H9 (cell line): ENCODE measurements at regions not wholly inside any gene's neighbourhood (a gene's known extent, or its start where the extent isn't known, plus 50 kb on each side); places are given as distances from the start of the nearest gene placed in this dataset.

Experiments
- DNase-seq: peaks from one replicate; pipeline ENCODE4 v3.0.0-alpha.2; 2017
- H2AFZ ChIP-seq: one replicate; pipeline ENCODE4 v1.6.1; 2013; ENCODE audit warnings: mild to moderate bottlenecking, low read length, control low read depth, moderate library complexity
- H2AK5ac ChIP-seq: 2 replicates; pipeline ENCODE4 v1.6.1; 2013; ENCODE audit warnings: low read length, control low read depth, mixed read lengths; ENCODE audit not compliant: insufficient read length
- H2BK120ac ChIP-seq: one replicate; pipeline ENCODE4 v1.6.1; 2013; ENCODE audit warnings: low read depth, mild to moderate bottlenecking, low read length, control low read depth, inconsistent platforms; ENCODE audit not compliant: poor library complexity, severe bottlenecking
- H2BK12ac ChIP-seq: 2 replicates; pipeline ENCODE4 v1.6.1; 2013; ENCODE audit warnings: low read length, control low read depth, mixed read lengths, low read depth; ENCODE audit not compliant: insufficient read length
- H2BK15ac ChIP-seq: 2 replicates; pipeline ENCODE4 v1.6.1; 2013; ENCODE audit warnings: low read depth, low read length, control low read depth
- H2BK20ac ChIP-seq: one replicate; pipeline ENCODE4 v1.6.1; 2013; ENCODE audit warnings: low read depth, mild to moderate bottlenecking, low read length, control low read depth, inconsistent platforms; ENCODE audit not compliant: poor library complexity, severe bottlenecking
- H2BK5ac ChIP-seq: 2 replicates; pipeline ENCODE4 v1.6.1; 2013; ENCODE audit warnings: low read length, control low read depth, mixed read lengths; ENCODE audit not compliant: insufficient read length
- H3K14ac ChIP-seq: 2 replicates; pipeline ENCODE4 v1.6.1; 2013; ENCODE audit warnings: low read length, control low read depth; ENCODE audit not compliant: insufficient read depth
- H3K18ac ChIP-seq: 2 replicates; pipeline ENCODE4 v1.6.1; 2013; ENCODE audit warnings: low read depth, mild to moderate bottlenecking, mixed read lengths, low read length, control low read depth; ENCODE audit not compliant: insufficient read length
- H3K23ac ChIP-seq: 2 replicates; pipeline ENCODE4 v1.6.1; 2013; ENCODE audit warnings: low read length, control low read depth, mixed read lengths, low read depth; ENCODE audit not compliant: insufficient read length
- H3K23me2 ChIP-seq: 2 replicates; pipeline ENCODE4 v1.6.1; 2013; ENCODE audit warnings: low read depth, mild to moderate bottlenecking, mixed read lengths, low read length, control low read depth; ENCODE audit not compliant: insufficient read length, poor library complexity, severe bottlenecking
- H3K27ac ChIP-seq: 2 replicates; pipeline ENCODE4 v1.5.1; 2013; ENCODE audit warnings: low read length, control low read depth, mixed read lengths, low read depth; ENCODE audit not compliant: insufficient read length
- H3K27me3 ChIP-seq: 2 replicates; pipeline ENCODE4 v1.6.1; 2013; ENCODE audit warnings: low read length, control low read depth, inconsistent platforms; ENCODE audit not compliant: insufficient read depth
- H3K4ac ChIP-seq: 2 replicates; pipeline ENCODE4 v1.6.1; 2013; ENCODE audit warnings: low read depth, mild to moderate bottlenecking, control low read depth, inconsistent platforms, low read length, moderate library complexity
- H3K4me1 ChIP-seq: 2 replicates; pipeline ENCODE4 v1.6.1; 2013; ENCODE audit warnings: low read length, control low read depth, inconsistent platforms; ENCODE audit not compliant: insufficient read depth
- H3K4me2 ChIP-seq: 2 replicates; pipeline ENCODE4 v1.6.1; 2013; ENCODE audit warnings: low read length, control low read depth, mixed read lengths; ENCODE audit not compliant: insufficient read length, insufficient read depth
- H3K56ac ChIP-seq: 2 replicates; pipeline ENCODE4 v1.6.1; 2013; ENCODE audit warnings: low read depth, mild to moderate bottlenecking, mixed read lengths, low read length, control low read depth; ENCODE audit not compliant: insufficient read length
- H3K79me1 ChIP-seq: 2 replicates; pipeline ENCODE4 v1.6.1; 2013; ENCODE audit warnings: low read depth, mild to moderate bottlenecking, moderate library complexity, low read length, control low read depth, inconsistent platforms; ENCODE audit not compliant: insufficient read depth, poor library complexity, severe bottlenecking
- H3K79me2 ChIP-seq: 2 replicates; pipeline ENCODE4 v1.6.1; 2013; ENCODE audit warnings: low read length, control low read depth, inconsistent platforms; ENCODE audit not compliant: insufficient read depth
- H3K9ac ChIP-seq: 2 replicates; pipeline ENCODE4 v1.6.1; 2013; ENCODE audit warnings: low read length, control low read depth, mixed read lengths; ENCODE audit not compliant: insufficient read length; ENCODE audit errors: extremely low read depth
- H3K9me3 ChIP-seq: one replicate; pipeline ENCODE4 v1.6.1; 2013; ENCODE audit warnings: low read depth, low read length, inconsistent platforms; ENCODE audit not compliant: control insufficient read depth
- H3T11ph ChIP-seq: one replicate; pipeline ENCODE4 v1.6.1; 2013; ENCODE audit warnings: mild to moderate bottlenecking, low read length, control low read depth, inconsistent platforms
- H4K20me1 ChIP-seq: one replicate; pipeline ENCODE4 v1.6.1; 2013; ENCODE audit not compliant: control insufficient read depth, insufficient read length, insufficient read depth
- H4K5ac ChIP-seq: 2 replicates; pipeline ENCODE4 v1.6.1; 2013; ENCODE audit warnings: low read depth, mild to moderate bottlenecking, mixed read lengths, low read length, control low read depth; ENCODE audit not compliant: insufficient read length
- H4K8ac ChIP-seq: replicated peaks from 2 replicates; pipeline ENCODE4 v1.6.1; 2013; ENCODE audit warnings: low read length, control low read depth, mixed read lengths, low read depth; ENCODE audit not compliant: insufficient read length
- H4K91ac ChIP-seq: 2 replicates; pipeline ENCODE4 v1.6.1; 2013; ENCODE audit warnings: low read depth, mild to moderate bottlenecking, moderate library complexity, mixed read lengths, low read length, control low read depth; ENCODE audit not compliant: insufficient read length
- H3K27ac Mint-ChIP-seq, 3 experiments: 2 replicates in 2 of 3; 3 replicates in 1 of 3; pipeline ENCODE4 v1.8.0; 2020 to 2021; ENCODE audit warnings: mixed read lengths in 3 of 3, mild to moderate bottlenecking in 1 of 3, moderate library complexity in 1 of 3
- H3K27me3 Mint-ChIP-seq: 2 replicates; pipeline ENCODE4 v1.8.0; 2021; ENCODE audit warnings: low read depth, mild to moderate bottlenecking, moderate library complexity, mixed read lengths
- H3K36me3 Mint-ChIP-seq, 3 experiments: 2 replicates in 2 of 3; 3 replicates in 1 of 3; pipeline ENCODE4 v1.8.0; 2020 to 2021; ENCODE audit warnings: low read depth in 3 of 3, mixed read lengths in 3 of 3; ENCODE audit not compliant: insufficient read depth in 1 of 3
- H3K4me1 Mint-ChIP-seq, 2 experiments: 2 replicates each; pipeline ENCODE4 v1.8.0; 2020; ENCODE audit warnings: mixed read lengths in 2 of 2
- H3K4me3 Mint-ChIP-seq, 2 experiments: 2 replicates in 1 of 2; 3 replicates in 1 of 2; pipeline ENCODE4 v1.8.0; 2020 to 2021; ENCODE audit warnings: mild to moderate bottlenecking in 2 of 2, mixed read lengths in 2 of 2, moderate library complexity in 1 of 2
- H3K9me3 Mint-ChIP-seq, 2 experiments: 2 replicates in 1 of 2; 3 replicates in 1 of 2; pipeline ENCODE4 v1.8.0; 2020; ENCODE audit warnings: mild to moderate bottlenecking in 2 of 2, mixed read lengths in 2 of 2, moderate library complexity in 1 of 2
- TF ChIP-seq, protein P1 (sequence below): fragments of 200-600 bp; sonication (generic); conservative IDR thresholded peaks from 3 replicates; pipeline ENCODE4 v1.8.0; 2021; ENCODE audit warnings: antibody characterized with exemption, mild to moderate bottlenecking

- H3K4me1 ChIP-seq, result no peaks in the 10 kb centered on the region
- H3K79me2 ChIP-seq, result no peaks in the 10 kb centered on the region
- no peak overlapping the region for H3K27ac ChIP-seq
- no peak overlapping the region for H3K56ac ChIP-seq
- H4K91ac ChIP-seq, result no peak overlapping the region
- H2BK5ac ChIP-seq, result no peak overlapping the region
- H3K4me3 Mint-ChIP-seq, result no peak overlapping the region
- H3K27ac Mint-ChIP-seq, result no peak overlapping the region; a peak in 1 of 7 replicates
- no peaks in the 10 kb centered on the region for H4K20me1 ChIP-seq
- H3K14ac ChIP-seq, result no peak overlapping the region
- no peaks in the 10 kb centered on the region for H3K27me3 Mint-ChIP-seq
- no peak for DNase-seq
- H2BK15ac ChIP-seq, result no peak overlapping the region
- no peaks in the 10 kb centered on the region for H3K9me3 Mint-ChIP-seq
- no peak overlapping the region for H2BK20ac ChIP-seq
- no peak overlapping the region for H3K4ac ChIP-seq
- H4K8ac ChIP-seq, result no peak overlapping the region
- H3K4me2 ChIP-seq, result no peak overlapping the region
- no peak overlapping the region for H2BK12ac ChIP-seq
- no peaks in the 10 kb centered on the region; a peak in 1 of 7 replicates for H3K36me3 Mint-ChIP-seq
- no peak overlapping the region for H4K5ac ChIP-seq
- no peak overlapping the region for H2BK120ac ChIP-seq
- no peaks in the 10 kb centered on the region for H3K23me2 ChIP-seq
- H3K27me3 ChIP-seq, result no peaks in the 10 kb centered on the region
- no peak overlapping the region for H3K18ac ChIP-seq
- H2AK5ac ChIP-seq, result no peak overlapping the region
- no peak overlapping the region for H2AFZ ChIP-seq
- H3K9ac ChIP-seq, result no peak overlapping the region
- no peak overlapping the region for H3K23ac ChIP-seq
- H3K9me3 ChIP-seq, result no peaks in the 10 kb centered on the region
- H3T11ph ChIP-seq, result no peak overlapping the region
- no peaks in the 10 kb centered on the region for H3K79me1 ChIP-seq
- peaks cover 10 to 14% of the 10 kb centered on the region in 2 experiments for H3K4me1 Mint-ChIP-seq
- TF ChIP-seq, protein P1, sequence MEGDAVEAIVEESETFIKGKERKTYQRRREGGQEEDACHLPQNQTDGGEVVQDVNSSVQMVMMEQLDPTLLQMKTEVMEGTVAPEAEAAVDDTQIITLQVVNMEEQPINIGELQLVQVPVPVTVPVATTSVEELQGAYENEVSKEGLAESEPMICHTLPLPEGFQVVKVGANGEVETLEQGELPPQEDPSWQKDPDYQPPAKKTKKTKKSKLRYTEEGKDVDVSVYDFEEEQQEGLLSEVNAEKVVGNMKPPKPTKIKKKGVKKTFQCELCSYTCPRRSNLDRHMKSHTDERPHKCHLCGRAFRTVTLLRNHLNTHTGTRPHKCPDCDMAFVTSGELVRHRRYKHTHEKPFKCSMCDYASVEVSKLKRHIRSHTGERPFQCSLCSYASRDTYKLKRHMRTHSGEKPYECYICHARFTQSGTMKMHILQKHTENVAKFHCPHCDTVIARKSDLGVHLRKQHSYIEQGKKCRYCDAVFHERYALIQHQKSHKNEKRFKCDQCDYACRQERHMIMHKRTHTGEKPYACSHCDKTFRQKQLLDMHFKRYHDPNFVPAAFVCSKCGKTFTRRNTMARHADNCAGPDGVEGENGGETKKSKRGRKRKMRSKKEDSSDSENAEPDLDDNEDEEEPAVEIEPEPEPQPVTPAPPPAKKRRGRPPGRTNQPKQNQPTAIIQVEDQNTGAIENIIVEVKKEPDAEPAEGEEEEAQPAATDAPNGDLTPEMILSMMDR, result no peak
Measured at GRCh38 chr1:188949701-188950100, 1528.0 kb downstream of the BRINP3 start.
